ENCODE measurements at regions not wholly inside any gene's neighbourhood (a gene's known extent, or its start where the extent isn't known, plus 50 kb on each side); places are given as distances from the start of the nearest gene placed in this dataset.

- TF ChIP-seq CTCF (conservative IDR thresholded peaks at IDR 0.05) (no peak), EZH2 (IDR thresholded peaks at IDR 0.05; ENCODE audit: low read depth) (no peak)
Measured at GRCh38 chr14:75350505-75351060, 72.0 kb downstream of the FOS start.
